ENCODE measurements at regions not wholly inside any gene's neighbourhood (a gene's known extent, or its start where the extent isn't known, plus 50 kb on each side); places are given as distances from the start of the nearest gene placed in this dataset.
A peak's percentile ranks its signal among the peaks of the same experiment; 100 is the strongest.

DNA sequence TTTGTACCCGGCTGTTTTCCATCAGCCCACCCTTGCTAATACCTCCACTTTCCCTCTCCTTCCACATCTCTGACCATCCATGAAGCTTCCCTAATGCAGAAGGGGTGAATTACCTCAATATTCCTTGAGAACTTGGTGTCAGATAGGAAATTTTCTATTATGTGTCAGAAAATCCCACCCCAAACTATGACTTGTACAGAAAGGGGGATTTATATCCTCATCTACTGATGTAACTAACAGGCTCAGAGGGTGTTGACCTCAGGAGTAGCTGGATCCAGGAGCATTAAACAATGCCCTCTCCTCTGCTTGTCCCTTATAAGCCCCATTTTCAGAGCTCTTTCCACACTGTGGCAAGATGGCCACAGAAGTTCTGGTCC lies 242.8 kb upstream of the TLE3 start:
- TF ChIP-seq, protein P1, sequence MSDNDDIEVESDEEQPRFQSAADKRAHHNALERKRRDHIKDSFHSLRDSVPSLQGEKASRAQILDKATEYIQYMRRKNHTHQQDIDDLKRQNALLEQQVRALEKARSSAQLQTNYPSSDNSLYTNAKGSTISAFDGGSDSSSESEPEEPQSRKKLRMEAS (IDR thresholded peaks at IDR 0.05; ENCODE audit: low read depth, low read length), result no peak
- TF ChIP-seq, protein P2, sequence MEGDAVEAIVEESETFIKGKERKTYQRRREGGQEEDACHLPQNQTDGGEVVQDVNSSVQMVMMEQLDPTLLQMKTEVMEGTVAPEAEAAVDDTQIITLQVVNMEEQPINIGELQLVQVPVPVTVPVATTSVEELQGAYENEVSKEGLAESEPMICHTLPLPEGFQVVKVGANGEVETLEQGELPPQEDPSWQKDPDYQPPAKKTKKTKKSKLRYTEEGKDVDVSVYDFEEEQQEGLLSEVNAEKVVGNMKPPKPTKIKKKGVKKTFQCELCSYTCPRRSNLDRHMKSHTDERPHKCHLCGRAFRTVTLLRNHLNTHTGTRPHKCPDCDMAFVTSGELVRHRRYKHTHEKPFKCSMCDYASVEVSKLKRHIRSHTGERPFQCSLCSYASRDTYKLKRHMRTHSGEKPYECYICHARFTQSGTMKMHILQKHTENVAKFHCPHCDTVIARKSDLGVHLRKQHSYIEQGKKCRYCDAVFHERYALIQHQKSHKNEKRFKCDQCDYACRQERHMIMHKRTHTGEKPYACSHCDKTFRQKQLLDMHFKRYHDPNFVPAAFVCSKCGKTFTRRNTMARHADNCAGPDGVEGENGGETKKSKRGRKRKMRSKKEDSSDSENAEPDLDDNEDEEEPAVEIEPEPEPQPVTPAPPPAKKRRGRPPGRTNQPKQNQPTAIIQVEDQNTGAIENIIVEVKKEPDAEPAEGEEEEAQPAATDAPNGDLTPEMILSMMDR (IDR thresholded peaks at IDR 0.05; ENCODE audit: low read depth, low read length), result no peak
- no peak for TF ChIP-seq MYC (IDR thresholded peaks at IDR 0.05; ENCODE audit: low read depth, low read length)
- no peak for TF ChIP-seq POLR2A (IDR thresholded peaks at IDR 0.05; ENCODE audit: extremely low read depth, insufficient read length)
- no peak overlapping the region for H3K4me3 ChIP-seq (ENCODE audit: low read depth, low read length)
- no peak for DNase-seq (ENCODE audit: low read depth)

DNA sequence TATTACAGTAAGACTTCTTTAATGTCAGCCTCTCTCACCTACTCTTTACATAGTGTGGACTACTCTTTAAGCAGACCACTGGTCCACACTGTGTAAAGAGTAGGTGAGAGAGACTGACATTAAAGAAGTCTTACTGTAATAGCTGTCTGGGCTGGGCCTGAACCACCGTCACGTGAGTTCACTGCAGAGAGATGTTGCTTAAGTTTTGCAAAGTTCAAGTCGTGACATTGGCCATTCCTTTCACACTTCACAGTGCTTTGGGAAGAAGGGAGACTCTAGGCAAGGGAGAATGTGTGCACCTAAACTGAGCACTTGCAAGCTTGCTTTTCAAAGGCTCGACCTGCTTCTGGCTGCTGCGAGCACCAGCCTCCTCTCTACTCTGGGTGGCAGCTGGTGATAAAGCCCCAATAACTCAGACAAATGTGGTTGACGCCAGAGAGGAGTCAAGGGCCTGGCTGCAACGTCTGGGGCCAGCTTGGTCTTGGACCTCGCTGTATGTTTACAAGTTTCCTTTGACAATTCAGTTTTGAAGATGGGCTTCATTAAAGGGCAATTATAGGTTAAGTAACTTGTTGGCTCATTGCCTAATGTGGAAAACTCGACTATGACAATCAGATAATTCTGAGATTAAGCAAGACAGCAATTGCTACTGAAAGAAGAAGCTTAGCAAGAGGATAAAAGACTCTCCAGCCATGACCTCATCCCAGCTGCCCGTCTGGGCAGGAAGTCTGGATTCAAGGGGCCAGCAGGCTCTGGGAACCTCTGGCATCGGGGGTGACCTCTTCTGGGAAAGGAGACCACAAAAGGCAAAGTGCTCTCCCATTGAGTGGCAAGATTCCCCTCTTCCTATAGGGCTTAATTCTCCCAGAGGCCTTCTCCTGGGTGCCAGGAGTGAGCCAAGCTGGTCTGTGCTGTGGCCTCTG lies 242.1 kb upstream of the TLE3 start:
- DNase-seq (ENCODE audit: low read depth), result peak; percentile 73
- H3K4me3 ChIP-seq (ENCODE audit: low read depth, low read length), result no peak overlapping the region
- no peak for TF ChIP-seq POLR2A (IDR thresholded peaks at IDR 0.05; ENCODE audit: extremely low read depth, insufficient read length)
- 0 out of 2 replicates have a peak, but pooled peaks have one; percentile 28 for TF ChIP-seq MYC (IDR thresholded peaks at IDR 0.05; ENCODE audit: low read depth, low read length)
- TF ChIP-seq, protein P2 (IDR thresholded peaks at IDR 0.05; ENCODE audit: low read depth, low read length), result no peak
- TF ChIP-seq, protein P1 (IDR thresholded peaks at IDR 0.05; ENCODE audit: low read depth, low read length), result peak; percentile 45

DNA sequence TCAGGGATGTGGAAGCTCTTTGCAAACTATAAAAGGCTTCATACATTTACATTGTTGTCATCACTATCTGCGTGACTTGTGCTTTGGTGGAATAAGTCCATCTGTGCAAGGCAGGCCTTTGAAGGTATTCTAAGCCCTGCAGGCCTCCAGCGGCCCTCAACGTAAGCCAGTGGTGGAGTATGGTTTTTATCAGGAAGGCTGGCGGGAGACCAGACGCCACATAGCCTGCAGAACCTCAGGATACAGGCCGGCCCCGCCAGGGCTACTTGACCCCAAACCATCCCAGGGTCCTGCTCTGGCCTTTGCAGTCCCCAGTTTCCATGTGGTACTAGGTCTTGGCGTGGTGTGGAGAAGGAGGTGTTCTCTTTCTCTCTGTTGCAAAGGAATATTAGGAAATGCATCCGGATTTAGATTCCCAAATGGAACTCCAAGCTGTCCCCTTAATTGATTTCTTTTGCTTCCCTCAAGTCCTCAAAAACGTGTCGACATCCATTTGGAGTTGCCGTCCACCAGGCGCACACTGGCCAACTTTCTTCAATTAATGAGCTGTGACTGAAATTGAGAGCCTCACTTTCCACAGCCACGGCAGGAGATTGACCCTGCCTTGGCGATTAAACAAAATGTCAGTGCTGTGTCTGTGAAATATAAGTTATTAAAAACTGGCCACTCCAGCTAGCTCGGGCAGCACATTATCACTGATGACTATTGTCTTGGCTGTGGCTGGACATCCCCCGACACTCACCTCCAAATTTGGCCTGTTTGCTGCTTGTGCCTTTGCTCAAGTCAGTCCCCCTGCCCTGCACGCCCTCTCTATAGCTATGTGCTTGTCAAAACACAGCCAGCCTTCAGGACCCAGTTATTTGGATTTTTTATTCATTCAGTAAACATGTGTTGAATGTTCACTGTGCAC lies 239.8 kb upstream of the TLE3 start:
- TF ChIP-seq MYC (IDR thresholded peaks at IDR 0.05; ENCODE audit: low read depth, low read length), result no peak
- TF ChIP-seq POLR2A (IDR thresholded peaks at IDR 0.05; ENCODE audit: extremely low read depth, insufficient read length), result no peak
- TF ChIP-seq, protein P2 (IDR thresholded peaks at IDR 0.05; ENCODE audit: low read depth, low read length), result no peak
- TF ChIP-seq, protein P1 (IDR thresholded peaks at IDR 0.05; ENCODE audit: low read depth, low read length), result no peak
- DNase-seq (ENCODE audit: low read depth), result no peak
- no peak overlapping the region for H3K4me3 ChIP-seq (ENCODE audit: low read depth, low read length)

DNA sequence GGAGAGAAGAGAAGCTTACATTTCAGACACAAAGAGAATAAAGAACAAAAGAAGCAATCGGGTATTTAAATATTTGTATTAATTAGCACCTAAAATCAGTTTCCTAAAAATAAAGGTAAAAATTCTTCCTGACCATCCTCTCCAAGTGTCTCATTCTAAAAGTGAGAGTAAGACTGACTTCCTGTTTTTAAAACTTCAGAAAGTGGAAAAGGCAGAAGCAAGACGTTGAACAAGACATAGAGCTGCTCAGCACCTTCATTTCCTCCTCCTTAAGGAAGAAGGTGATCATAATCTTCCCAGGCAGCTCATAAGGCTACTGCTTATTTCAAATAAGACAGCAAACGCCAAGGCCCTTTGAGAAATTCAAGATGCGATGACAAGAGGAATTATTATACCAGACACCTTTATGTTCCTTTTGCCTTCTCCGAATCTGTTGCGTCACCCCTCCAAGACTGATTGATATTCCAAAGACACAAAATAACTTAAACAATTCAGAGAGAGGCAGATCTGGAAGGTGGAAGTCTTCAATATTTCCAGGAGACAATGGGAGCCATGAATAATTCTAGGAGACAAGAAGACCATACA lies 238.8 kb upstream of the TLE3 start:
- peak; percentile 18 for DNase-seq (ENCODE audit: low read depth)
- TF ChIP-seq, protein P2 (IDR thresholded peaks at IDR 0.05; ENCODE audit: low read depth, low read length), result no peak
- TF ChIP-seq, protein P1 (IDR thresholded peaks at IDR 0.05; ENCODE audit: low read depth, low read length), result no peak
- TF ChIP-seq MYC (IDR thresholded peaks at IDR 0.05; ENCODE audit: low read depth, low read length) (no peak), POLR2A (IDR thresholded peaks at IDR 0.05; ENCODE audit: extremely low read depth, insufficient read length) (no peak)
- no peak overlapping the region for H3K4me3 ChIP-seq (ENCODE audit: low read depth, low read length)

DNA sequence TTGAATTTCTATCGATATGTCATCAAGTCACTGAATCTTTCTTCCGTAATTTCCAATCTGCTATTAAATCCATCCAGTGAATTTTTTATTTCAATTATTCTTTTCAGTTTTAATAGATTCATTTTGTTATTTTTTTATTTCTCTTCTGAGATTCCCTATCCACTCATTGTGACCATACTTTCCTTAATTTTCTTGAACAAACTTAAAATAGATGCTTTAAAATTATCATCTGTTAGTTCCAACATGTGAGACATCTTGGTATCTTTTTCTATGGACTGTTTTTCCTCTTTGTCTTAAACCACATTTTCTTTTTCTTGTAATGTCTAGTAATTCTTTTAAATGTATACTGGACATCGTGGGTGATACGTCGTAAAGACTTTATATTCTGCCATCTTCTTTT lies 236.6 kb upstream of the TLE3 start:
- H3K4me3 ChIP-seq (ENCODE audit: low read depth, low read length), result no peak overlapping the region
- DNase-seq (ENCODE audit: low read depth), result no peak
- TF ChIP-seq MYC (IDR thresholded peaks at IDR 0.05; ENCODE audit: low read depth, low read length), result no peak
